HG02970 (cell line): ENCODE measurements at regions not wholly inside any gene's neighbourhood (a gene's known extent, or its start where the extent isn't known, plus 50 kb on each side); places are given as distances from the start of the nearest gene placed in this dataset.
"Not testable (repeated sequence)": the region's sequence is repeated elsewhere in the genome, so short reads cannot be mapped to it uniquely, and the experiment has no call there.

Source experiments
- ATAC-seq: cut with Tn5 transposase; IDR thresholded peaks from one replicate; pipeline ENCODE4 v1.9.1; 2021; ENCODE audit warnings: mild to moderate bottlenecking, moderate library complexity, moderate number of reproducible peaks; ENCODE audit not compliant: unreplicated experiment, low FRiP score

DNA sequence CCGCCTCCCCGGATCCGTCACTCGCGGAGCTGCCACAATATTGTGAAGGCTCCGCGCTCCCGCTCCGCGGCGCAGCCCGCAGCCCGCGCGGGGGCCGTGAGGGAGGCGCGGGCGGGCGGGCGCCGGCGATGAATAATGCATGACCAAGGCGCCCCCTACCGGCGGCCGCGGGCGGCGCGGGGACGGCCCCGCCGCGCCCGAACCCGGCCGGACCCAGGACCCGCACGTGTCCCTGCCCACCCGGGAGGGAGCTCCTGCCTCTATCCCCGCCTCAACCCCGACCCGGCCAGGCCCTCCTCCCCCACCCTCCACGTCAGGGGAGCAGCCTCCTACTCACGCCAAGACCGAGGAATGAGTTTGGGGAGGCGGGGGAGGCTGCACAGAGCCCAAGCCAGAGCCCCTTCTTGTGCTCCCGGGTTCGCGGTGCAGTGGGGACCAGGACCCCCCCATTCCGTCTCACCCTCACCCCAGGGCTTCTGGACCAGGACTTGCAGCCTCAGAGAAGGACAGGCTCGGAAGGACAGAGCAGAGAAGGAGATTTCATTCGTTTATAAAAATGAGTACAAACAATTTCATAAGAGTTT lies 70.8 kb upstream of the CASZ1 start:
- ATAC-seq = no peak

DNA sequence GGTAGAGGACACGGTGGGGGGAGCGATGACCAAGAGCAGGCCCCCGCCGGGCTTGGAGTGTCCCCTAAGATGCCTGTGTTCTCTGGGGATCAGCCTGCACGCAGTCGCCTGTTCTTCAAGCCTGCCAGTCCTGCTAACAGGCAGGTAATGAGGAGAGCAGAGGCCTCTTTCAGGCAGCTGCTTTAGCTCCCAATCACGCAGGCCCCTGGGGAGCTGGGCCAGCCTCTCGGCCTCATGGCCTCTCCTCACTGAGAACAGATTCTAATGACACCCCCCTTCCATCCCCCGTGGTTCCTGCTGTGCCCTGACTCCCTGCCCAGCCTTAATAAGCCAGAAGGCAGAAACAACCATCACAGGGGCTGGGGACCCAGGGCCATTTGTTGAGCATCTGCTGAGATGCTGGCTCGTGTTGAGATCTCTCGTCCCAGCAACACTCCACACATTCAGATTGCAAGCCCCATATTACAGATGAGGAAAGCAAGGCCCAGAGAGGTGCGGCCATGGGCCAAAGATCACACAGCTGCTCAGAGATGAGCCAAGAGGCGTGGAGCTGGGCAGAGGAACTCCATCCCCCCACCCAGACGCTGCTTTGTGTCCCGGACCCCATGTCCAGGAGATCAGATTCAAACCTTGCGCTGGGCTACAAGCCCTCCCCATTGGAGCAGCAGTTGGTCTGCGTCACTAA lies 71.6 kb upstream of the CASZ1 start:
- ATAC-seq = no peak

DNA sequence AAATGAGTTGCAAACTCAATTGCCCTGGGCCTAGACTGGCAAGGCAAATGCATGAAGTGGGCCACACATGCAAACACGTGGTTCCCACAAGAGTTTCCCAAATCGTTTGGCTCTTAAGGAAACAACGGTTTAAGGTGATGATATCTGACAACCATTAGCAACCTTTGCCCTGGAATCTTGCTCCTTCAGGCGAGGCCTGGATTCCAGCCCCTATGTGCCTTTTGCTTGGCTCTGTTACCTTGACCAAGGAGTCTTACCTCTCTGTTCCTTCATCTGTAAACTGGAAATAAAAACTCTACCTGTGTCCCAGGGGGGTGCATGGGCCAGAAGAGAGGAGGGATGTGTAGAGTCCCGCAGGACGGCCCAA lies 72.1 kb upstream of the CASZ1 start:
- no peak for ATAC-seq

DNA sequence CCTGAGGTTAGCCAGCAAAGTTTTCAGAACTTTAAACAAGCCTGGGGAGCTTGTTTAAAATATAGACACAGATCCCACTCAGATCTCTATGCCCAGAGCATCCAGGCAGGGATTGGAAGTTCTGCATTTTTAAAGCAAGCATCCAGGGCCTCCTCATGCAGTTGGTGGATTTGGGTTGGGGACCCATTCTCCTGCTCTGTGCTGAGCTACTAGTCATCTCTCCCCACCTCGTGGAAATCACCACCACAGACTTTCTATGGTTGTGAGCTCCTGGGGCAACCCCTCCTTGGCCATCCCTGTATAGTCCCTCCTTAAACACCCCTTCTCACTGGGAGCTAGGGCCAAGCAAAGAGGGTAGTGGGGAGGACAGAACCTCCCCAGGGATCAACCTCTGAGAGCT lies 73.5 kb upstream of the CASZ1 start:
- no peak for ATAC-seq

DNA sequence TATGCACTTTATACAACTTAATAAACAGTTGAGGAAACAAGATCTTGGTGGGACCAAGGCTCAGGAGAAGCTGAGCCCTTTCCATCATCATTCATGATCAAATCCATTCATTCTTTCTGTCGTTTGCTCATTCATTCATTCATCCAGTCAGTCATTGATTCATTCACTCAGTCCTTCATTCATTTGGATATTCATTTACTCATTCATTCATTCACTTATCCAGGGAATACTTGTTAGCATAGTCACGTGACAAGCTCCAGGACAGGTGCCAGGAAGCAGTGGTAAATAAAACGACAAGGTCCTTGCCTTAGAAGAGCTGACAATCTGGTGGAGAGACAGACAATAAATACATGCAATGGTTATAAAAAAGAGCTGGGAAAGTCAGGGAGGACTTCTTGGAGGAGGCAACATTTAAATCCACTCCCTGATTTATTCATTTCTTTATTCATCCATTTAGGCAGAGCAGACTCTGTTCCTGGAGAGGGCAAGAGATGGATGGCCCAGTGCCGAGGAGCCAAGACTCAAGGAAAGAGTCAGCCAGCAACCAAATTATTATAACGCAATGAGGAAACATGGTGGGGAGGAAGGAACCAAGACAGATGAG lies 74.1 kb upstream of the CASZ1 start:
- no peak for ATAC-seq

DNA sequence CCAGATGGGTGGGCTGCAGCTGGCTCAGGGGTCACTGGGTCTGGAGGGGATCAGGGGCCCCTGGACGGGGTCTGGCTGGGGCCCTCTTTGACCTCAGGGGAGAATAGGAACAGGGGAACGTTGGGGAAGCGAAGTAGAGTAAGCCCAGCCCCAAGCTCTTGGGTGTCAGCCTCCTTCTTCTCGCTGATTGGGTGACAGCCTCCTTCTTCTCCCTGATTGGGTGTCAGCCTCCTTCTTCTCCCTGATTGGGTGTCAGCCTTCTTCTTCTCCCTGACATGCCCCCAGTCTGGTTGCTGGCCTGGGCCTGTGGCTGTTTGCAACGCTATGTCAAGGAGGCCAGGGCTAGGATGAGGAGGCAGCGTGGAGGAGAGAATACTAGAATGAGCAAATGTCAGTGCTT lies 76.7 kb upstream of the CASZ1 start:
- ATAC-seq = no peak

DNA sequence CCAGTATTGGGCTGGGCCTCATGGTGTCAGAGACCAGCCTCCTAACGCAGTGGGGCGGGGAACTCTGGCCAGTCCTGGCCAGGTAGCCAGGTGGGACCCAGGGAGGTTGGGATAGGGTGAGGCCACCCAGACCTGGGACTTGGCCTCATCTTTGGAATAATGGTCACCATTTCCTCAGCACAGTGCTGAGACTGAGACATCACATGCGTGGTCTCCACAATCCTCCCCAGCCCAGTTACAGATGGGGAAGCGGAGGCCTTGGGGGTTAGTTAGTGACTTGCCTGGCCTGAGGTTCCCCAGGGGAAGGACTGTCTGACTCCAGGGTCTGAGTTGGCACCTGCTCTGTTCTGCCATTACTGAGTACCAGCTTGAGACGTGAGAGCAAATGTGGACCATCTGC lies 77.9 kb upstream of the CASZ1 start:
- ATAC-seq = no peak

DNA sequence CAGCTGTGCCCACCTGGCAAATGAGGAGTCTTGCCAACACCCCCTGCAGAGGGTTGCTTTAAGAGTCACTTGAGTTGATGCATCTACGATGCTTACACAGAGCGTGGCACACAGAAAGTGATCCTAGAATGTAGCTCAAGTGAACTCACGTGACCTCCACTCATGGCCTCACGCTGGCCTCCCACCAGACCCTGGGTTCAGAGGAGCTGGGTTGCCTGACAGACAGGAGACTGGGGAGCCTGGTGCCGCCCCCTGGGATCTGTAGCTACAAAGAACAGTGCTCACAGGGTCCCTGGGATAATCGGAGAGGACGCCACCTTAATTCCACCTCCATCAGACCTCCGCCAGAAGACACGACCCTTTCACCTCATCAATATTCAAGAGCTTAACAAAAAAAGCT lies 81.4 kb upstream of the CASZ1 start:
- ATAC-seq = no peak

DNA sequence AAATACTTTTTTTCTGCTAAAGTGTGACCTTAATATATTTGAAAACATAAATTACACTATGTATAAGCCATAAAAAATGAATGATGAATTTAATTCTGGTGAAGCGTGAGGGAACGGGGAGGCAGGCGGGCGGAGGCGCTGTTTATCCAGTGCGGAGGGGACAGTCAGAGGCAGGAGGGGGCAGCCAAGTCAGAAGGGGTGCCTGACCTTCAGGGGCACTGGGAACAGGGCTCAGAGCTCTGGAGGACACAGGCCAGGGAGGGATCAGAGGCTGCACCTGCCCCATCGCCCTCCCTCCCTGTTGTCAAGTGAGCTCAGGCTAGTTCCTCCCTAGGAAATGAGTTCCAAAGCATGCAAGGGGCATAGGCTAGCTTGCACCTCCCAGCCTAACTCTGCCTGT lies 82.0 kb upstream of the CASZ1 start:
- no peak for ATAC-seq

DNA sequence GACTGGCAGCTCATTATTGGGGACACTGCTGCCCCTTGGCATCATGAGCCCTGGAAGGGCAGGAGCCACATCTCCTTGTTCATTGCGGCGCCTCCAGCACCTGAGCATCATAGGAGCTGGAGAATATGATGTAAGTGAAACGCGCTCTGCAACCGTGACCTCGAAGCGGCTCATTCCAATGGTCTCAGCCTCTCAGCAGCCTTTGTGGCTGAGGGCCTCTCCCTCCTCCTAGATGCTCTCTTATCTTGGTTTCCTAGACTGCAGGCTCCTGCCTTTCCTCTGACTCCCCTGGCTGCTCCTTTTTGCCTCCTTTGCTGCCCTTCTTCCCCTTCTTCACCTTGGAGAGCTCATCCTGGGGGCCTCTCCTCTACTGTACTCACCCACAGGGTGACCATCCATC lies 83.6 kb upstream of the CASZ1 start:
- no peak for ATAC-seq

DNA sequence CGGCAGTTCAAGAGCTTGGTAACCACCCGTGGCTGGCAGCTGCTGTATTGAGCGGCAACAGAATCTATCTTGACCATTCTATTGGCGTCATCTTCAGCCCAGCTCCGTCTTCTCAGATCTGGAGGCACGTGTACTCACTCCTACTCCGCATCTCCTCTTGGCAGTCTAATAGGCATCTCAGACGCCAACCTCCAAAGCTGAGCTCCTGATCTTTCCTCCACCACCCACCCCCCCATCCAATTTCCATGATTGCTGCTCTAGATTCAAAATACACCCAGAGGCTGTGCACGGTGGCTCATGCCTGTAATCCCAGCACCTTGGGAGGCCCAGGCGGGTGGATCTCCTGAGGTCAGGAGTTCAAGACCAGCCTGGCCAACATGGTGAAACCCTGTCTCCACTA lies 84.6 kb upstream of the CASZ1 start:
- no peak for ATAC-seq

DNA sequence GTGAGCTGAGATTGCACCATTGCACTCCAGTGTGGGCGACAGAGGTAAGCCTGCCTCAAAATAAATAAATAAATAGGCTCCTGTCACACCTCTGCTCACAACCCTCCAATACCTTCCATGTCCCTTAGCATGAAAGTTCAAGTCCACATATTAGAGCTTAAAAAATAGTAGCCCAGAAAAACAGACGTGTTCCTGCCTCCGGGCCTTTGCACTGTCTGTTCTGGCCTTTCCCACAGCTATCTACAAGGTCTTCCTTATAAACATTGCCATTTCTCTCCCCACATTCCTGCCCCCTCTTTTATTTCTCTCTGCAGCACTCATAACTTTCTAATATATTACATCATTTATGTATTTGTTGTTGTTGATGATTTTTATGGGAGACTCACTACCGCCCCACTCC lies 85.6 kb upstream of the CASZ1 start:
- ATAC-seq = no peak

DNA sequence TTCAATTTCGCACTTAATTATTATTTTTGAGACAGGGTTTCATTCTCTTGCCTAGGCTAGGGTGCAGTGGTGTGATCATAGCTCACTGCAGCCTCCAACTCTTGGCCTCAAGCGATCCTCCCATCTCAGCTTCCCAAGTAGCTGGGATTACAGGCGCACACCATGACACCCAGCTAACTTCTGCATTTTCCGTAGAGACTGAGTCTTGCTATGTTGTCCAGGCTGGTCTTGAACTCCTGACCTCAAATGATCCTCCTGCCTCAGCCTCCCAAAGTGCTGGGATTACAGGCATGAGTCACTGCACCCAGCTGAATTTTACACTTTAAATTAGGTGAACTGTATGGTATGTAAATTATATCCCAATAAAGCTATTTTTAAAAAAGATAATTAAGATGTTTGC lies 90.6 kb upstream of the CASZ1 start:
- ATAC-seq = not testable (repeated sequence)

DNA sequence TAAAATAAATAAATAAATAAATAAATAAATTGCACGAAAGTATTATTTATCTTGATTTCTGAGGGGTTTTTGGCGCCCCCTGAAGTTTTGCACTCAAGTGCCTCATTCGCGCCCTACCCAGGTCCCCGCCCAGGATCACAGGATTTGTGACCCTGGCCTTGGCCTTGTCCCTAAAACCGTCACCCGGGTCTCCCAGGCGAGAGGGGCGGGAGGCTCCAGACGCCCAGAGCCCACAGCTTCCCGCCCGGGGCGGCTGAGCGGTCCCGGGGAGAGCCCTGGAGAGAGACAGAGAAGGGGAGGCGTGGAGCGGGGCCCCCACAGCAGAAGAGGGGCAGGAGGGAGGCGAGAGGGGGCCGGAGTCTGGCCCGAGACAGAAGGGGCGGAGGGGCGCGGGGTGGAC lies 91.8 kb upstream of the CASZ1 start:
- no peak for ATAC-seq

DNA sequence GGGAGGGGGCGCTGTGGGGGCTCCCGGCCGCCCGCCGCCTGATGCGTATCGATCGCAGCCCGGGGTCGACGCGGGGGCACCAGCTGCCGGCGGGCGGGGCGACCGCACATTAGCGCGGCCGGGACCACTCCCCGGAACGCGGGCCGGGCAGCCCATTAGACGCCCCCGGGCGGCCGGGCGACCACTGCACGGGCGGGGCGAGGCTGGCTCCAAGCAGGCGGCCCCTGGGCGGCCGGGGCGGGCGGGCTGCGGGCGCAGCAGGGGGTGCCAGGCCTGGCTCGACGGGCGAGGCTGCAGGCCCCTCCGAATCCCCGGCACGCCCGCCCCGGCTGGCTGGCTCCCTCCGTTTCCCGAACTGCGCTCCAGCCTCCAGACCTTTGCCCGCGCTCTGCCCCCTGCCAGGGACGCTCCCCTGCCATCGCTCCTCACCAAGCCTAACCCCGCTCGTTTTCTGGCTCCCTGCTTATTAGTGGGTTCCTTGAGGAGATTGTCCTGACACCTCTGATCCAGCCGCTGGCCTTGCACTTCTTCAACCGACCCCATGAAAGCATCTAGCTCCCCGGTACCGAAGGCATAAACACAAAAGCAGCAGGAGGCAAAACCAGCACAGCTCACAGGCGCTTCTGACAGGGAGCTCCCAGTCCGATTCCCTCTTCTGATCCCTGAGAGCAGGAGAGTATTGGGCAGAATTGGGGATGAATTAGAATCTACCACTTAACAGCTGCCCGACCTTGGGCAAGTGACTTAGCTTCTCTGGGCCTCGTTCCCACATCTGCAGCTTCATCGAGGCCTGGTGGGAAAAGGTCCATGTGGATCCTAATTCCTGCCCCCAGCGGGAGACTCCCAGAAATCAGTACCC lies 92.6 kb upstream of the CASZ1 start:
- ATAC-seq = no peak

DNA sequence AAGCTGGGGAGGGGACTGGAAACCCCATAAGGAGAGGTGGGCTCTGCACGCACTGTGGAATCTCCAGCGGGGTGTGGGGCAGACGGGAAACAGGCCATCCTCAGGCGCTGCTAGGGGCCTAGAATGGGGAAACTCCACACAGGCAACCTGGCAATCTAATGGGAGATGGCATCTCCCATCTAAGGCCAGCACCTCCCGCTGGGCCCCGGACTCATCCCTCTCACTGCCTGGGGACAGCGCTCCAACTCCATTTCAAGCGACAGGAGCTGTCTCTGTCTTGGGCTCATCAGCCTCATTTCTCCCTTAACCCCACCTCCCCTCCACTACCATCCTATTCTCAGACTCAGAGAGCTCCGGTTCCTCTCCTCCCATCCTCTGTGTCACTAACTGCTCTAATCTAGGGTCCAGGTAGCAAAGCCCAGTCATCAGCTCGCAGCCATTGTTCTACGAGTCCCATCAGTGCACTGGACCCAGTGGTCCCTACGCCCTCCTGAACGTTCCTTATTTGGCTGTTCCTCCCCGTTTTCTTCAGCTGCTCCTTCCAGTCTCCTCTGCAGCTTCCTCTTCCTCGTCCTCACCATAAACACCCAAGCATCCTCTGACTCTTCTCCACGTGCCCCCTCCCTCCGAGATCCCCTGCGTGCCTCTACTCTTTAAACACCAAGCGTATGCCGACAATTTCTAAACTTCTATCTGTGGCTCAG lies 93.4 kb upstream of the CASZ1 start:
- no peak for ATAC-seq

DNA sequence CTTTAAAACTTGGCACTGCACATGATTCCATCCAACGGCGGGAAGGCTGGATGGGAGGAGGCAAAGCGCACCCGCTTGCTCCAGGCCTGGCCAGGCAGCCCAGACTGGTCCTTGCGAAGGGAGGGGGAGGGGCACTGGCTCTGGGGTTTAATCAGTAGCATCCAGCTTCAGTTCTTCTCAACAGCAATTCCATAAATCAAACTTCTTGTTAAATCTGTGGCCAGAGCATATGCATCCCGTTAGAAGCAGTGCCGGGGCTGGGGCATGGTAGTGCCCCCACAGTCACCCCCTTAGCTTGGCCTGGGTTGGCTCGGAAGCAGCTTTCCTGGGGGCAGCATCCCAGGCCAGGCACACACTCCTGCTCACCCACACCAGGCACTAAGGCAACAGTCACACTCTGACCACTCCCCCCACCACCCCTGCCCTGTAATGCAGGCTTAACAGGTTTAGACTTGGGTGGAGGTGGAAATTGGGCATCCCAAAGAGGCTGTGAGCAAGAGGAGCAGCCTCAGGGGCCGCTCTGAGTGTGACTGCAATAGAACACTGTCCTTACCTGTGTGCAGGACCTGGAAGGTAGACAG lies 94.1 kb upstream of the CASZ1 start:
- no peak for ATAC-seq

DNA sequence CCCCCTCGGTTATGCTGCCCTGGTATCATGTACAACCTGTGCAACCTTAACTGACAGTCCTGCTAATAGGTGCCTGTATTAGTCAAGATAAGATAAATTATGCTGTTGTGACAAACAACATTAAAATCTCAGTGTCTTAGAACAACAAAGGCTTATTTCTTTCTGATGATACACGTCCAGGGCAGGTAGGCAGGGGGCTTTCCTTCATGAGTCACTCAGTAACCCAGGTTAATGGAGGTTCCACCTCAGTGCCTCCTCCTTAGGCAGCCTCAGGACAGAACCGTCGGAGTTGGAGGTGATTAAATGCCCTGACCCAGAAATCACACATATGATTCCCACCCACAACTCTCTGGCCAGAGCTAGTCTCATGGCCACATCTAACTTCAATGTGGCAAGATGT lies 94.6 kb upstream of the CASZ1 start:
- no peak for ATAC-seq

DNA sequence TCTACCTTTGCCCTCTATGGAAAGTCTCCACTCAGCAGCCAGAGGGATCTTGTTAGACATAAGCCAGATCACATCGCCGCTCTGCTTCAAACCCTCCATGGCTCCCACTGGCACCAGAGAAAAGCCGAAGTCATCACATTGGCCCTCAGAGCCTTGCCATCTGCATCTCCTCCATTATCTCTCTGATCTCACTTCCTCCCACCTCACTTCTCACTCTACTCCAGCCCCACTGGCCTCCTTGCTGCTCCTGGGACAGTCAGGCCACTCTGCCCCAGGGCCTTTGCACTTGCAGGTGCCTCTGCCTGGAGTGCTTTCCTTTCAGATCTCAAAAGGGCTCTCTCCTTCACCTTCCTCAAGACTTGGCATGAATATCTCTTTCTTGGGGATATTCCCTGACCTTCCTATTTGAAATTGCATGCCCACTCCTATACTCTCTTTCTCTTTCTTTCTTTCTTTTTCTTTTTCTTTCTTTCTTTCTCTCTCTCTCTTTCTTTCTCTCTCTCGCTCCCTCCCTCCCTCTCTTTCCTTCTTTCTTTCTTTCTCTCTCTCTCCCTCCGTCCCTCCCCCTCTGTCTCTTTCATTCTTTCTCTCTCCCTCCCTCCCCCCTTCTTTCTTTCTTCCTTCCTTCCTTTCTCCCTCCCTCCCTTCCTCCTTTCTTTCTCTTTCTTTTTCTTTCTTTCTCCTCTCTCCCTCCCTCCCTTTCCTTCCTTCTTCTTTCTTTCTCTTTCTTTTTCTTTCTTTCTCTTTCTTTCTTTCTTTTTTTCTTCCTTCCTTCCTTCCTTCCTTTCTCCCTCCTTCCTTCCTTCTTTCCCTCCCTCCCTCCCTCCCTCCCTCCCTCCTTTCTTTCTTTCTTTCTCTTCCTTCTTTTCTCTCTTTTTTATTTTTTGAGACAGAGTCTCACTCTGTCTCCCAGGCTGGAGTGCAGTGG lies 96.0 kb upstream of the CASZ1 start:
- no peak for ATAC-seq
